Dendritic cell treated with granulocyte-macrophage colony-stimulating factor and Interleukin-4, amounts not matched to agents 40 ng/mL and 50 ng/mL, for 4 days (primary cell): ENCODE measurements at regions not wholly inside any gene's neighbourhood (a gene's known extent, or its start where the extent isn't known, plus 50 kb on each side); places are given as distances from the start of the nearest gene placed in this dataset.

Source experiments
- H3K27ac Mint-ChIP-seq: one replicate; pipeline ENCODE4 v1.8.0; 2022; ENCODE audit warnings: mild to moderate bottlenecking, mixed read lengths
- H3K27me3 Mint-ChIP-seq: one replicate; pipeline ENCODE4 v1.8.0; 2022; ENCODE audit warnings: mild to moderate bottlenecking, mixed read lengths
- H3K36me3 Mint-ChIP-seq: one replicate; pipeline ENCODE4 v1.8.0; 2022; ENCODE audit warnings: low read depth, mixed read lengths
- H3K4me1 Mint-ChIP-seq: one replicate; pipeline ENCODE4 v1.8.0; 2022; ENCODE audit warnings: low read depth, mixed read lengths
- H3K4me3 Mint-ChIP-seq: one replicate; pipeline ENCODE4 v1.8.0; 2022; ENCODE audit warnings: mild to moderate bottlenecking, moderate library complexity, mixed read lengths
- H3K9me3 Mint-ChIP-seq: one replicate; pipeline ENCODE4 v1.8.0; 2022; ENCODE audit warnings: mixed read lengths
- intact Hi-C: fragments of 100-400 bp; cut with micrococcal nuclease; formaldehyde crosslinking; loops from one replicate; pipeline ENCODE4 v1.15.0; 2022

DNA sequence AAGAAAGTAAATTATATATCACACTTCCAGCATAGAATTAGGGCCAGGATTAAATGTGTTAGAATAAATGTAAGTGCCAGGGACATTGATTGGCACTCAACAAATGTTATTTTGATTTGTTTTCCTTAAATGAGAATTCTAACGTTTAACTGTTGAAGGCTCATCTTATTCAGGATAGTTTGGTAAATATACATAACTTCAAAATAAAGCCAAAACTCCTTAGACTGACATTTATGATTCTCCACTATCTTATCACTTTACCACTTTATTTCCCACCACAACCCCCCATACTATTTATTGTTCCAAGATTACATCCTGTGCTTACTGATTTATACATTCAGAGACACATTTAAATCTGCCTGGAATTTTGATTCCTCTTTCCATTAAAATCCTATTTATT, 769.5 kb upstream of the CDH2 start:
- Mint-ChIP-seq H3K9me3 (peaks cover 4% of the 10 kb centered on the region), H3K4me1 (no peaks in the 10 kb centered on the region), H3K4me3 (no peak overlapping the region), H3K36me3 (no peaks in the 10 kb centered on the region), H3K27me3 (no peaks in the 10 kb centered on the region), H3K27ac (no peak overlapping the region)
- intact Hi-C loops = no loop called here

DNA sequence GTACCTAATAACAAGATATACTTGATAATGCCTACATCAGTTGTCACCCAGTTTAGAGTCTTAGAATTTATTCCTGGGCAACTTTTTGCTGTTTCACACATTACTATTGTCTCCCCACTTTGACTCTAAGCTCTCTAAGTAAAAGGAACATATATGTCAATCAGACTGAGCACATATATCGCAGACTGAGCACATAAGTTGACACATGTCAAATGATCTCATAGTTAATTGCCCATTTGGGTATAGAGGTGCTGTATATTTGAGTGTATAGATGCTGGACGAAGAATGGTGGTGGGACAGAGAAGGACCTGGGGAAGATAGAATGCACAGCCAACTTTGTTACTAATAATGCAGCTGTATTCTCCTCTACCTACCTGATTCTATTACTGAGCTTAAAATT, 746.0 kb upstream of the CDH2 start:
- Mint-ChIP-seq H3K36me3 (no peaks in the 10 kb centered on the region), H3K4me1 (no peaks in the 10 kb centered on the region), H3K27ac (no peak overlapping the region), H3K27me3 (no peaks in the 10 kb centered on the region), H3K9me3 (peaks cover 12% of the 10 kb centered on the region), H3K4me3 (no peak overlapping the region)
- intact Hi-C loops = no loop called here

DNA sequence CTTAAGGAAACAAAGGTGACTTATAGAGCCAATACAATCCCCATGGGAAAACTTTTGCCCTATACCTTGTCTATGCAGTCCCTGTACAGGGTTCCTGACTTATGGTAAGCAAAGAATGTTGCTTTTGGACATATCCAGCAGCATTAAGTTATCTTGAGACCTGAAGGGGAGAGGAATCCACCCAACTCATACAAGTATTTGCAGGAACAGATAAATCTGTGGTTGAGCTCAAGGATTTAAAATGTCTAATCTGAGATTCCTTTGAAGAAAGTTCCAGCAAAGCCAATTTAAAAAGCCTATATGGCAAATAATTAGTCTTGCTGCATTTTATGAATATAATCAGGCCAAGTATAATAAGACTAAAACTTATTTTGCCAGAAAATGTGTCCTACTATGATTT, 739.5 kb upstream of the CDH2 start:
- Mint-ChIP-seq H3K4me3 (no peak overlapping the region), H3K4me1 (no peaks in the 10 kb centered on the region), H3K27ac (no peak overlapping the region), H3K9me3 (peaks cover 21% of the 10 kb centered on the region), H3K27me3 (no peaks in the 10 kb centered on the region), H3K36me3 (no peaks in the 10 kb centered on the region)
- intact Hi-C loops = no loop called here

DNA sequence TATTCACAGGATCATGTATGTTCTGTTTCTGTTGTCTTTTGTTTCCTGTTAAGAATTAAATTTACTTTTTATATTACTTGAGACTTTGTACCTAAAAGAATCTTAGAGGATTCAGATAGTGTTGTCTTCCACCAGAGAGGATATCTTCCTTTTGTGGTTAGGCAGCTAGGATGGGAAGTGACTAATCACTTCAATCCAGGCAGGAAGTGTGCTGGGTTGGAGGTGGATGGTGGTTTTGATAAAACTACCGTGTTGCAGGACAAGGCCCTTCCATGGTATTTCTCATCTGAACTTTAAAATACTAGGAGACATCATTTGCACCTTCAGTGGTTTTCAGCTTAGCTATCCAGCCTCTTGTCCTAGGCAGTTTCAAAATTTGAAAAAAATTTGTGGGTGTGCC, 728.6 kb upstream of the CDH2 start:
- no peaks in the 10 kb centered on the region for H3K27me3 Mint-ChIP-seq
- H3K9me3 Mint-ChIP-seq = peaks cover 23% of the 10 kb centered on the region
- no peak overlapping the region for H3K4me3 Mint-ChIP-seq
- no peak overlapping the region for H3K27ac Mint-ChIP-seq
- no peaks in the 10 kb centered on the region for H3K4me1 Mint-ChIP-seq
- no peaks in the 10 kb centered on the region for H3K36me3 Mint-ChIP-seq
- intact Hi-C loops = no loop called here

DNA sequence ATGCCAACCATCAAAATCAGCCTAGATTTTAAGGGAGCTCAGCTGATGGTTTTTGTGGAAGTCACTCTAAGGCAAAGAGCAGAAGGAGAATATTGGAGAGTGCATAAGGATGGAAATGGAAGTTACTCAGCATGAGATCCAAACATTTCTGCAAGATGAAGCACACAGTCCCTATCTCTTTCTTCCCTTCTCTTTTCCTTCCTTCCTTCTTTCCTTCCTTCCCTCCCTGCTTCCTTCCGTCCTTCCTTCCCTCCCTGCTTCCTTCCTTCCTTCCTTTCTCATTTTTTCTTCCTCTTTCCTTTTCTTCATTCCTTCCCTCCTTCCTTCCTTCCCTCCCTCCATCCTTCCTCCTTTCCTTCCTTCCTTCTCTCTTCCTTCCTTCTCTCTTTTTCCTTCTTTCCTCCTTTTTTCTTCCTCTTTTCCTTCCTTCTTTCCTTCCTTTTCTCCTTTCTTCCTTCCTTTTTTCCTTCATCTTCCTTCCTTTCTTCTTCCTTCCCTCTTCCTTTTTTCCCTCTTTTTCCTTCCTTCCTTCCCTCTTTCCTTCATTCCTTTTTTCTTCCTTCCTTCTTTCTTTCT, 727.9 kb upstream of the CDH2 start:
- Mint-ChIP-seq H3K27ac (no peak overlapping the region), H3K4me1 (no peaks in the 10 kb centered on the region), H3K4me3 (no peak overlapping the region), H3K9me3 (peaks cover 23% of the 10 kb centered on the region), H3K36me3 (no peaks in the 10 kb centered on the region), H3K27me3 (no peaks in the 10 kb centered on the region)
- intact Hi-C loops = no loop called here

DNA sequence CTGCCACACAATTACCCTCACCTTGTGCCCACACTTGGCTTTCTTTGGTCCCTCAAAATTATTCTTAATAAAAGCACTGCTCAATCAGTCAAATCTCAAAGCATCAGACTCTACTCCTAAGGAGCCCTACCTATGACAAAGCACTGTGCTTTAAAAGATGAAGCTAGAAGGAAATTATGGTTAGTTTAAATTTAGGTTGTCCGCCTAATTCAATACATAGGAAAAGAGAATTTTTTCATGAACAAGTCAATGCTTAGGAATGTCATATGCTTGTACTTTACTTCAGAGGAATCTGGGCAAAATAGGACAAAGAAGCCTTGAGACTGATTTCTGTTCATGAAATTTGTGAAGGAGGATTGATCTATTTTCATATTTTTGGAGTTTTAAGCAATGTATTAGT, 726.4 kb upstream of the CDH2 start:
- H3K27ac Mint-ChIP-seq = no peak overlapping the region
- H3K9me3 Mint-ChIP-seq = peaks cover 23% of the 10 kb centered on the region
- H3K4me3 Mint-ChIP-seq = no peak overlapping the region
- intact Hi-C loops = no loop called here
- no peaks in the 10 kb centered on the region for H3K36me3 Mint-ChIP-seq
- H3K27me3 Mint-ChIP-seq = no peaks in the 10 kb centered on the region
- no peaks in the 10 kb centered on the region for H3K4me1 Mint-ChIP-seq

DNA sequence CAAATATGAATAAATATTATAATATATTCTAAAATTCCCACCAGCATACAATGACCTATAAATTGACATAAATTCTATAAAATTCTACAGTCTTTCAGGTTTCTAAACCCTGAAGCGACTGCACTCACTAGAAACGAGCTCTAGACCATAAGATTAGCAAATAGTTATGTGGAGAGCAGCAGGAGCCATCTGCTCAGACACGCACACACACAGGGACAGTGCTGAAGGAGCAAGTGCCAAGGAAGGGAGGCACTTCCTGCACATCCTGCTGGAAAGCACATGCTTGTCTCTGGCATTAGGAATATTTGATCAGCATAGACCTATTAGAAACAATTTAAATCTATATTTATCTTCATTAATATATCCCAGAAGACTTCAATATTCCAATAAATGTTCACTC, 713.9 kb upstream of the CDH2 start:
- no peaks in the 10 kb centered on the region for H3K27me3 Mint-ChIP-seq
- no peak overlapping the region for H3K27ac Mint-ChIP-seq
- intact Hi-C loops = no loop called here
- no peaks in the 10 kb centered on the region for H3K36me3 Mint-ChIP-seq
- H3K9me3 Mint-ChIP-seq = peaks cover 21% of the 10 kb centered on the region
- H3K4me1 Mint-ChIP-seq = no peaks in the 10 kb centered on the region
- no peak overlapping the region for H3K4me3 Mint-ChIP-seq

DNA sequence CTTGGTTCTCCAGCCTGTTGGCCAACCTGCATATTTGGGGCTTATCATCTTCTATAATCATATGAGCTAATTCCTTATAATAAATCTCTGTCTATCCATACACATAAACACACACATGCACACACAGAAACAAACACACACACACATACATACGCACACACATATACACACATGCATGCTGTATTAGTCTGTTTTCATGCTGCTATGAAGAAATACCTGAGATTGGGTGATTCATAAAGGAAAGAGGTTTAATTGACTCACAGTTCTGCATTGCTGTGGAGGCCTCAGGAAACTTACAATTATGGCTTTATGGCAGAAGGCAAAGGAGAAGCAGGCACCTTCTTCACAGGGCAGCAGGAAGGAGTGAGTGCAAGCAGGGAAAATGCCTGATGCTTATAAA, 707.4 kb upstream of the CDH2 start:
- intact Hi-C loops = no loop called here
- Mint-ChIP-seq H3K4me1 (no peaks in the 10 kb centered on the region), H3K4me3 (no peak overlapping the region), H3K9me3 (peaks cover 6% of the 10 kb centered on the region), H3K36me3 (no peaks in the 10 kb centered on the region), H3K27ac (no peak overlapping the region), H3K27me3 (no peaks in the 10 kb centered on the region)

DNA sequence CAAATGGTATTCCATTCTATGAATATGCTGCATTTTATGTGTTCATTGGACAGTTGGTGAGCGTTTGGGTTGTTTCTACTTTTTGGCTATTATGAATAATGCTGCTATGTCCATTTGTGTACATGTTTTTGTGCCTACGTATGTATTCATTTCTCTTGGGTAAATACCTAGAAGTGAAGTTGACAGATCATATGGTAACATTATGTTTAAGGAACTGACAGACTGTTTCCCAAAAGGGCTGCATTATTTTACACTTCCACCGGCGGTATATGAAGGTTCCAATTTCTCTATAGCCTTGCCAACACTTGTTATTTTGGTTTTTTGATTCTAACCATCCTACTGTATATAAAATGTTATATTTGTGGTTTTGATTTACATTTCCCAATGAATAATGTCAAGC, 703.9 kb upstream of the CDH2 start:
- Mint-ChIP-seq H3K36me3 (no peaks in the 10 kb centered on the region), H3K4me3 (no peak overlapping the region), H3K27ac (no peak overlapping the region), H3K4me1 (no peaks in the 10 kb centered on the region), H3K9me3 (peaks cover 6% of the 10 kb centered on the region), H3K27me3 (no peaks in the 10 kb centered on the region)
- intact Hi-C loops = no loop called here

DNA sequence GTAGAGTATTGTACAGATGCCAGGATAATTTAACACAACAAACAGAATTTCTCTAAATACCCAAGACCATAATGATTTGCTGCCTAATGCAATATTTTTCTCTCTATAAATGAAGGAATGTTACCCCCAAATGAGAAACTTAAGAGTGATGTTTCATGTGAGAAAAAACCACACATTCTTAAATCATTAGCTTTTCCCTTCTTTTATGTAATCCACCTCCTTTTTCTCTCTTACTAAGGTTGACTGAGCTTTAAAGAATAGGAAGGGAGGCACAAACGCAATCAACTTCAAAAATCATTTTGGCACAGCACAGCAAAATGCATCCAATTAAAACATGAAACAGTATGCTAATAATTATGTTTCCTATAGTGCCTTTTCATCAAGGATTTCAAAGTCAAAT, 698.1 kb upstream of the CDH2 start:
- H3K4me1 Mint-ChIP-seq = no peaks in the 10 kb centered on the region
- intact Hi-C loops = no loop called here
- H3K36me3 Mint-ChIP-seq = no peaks in the 10 kb centered on the region
- H3K9me3 Mint-ChIP-seq = no peaks in the 10 kb centered on the region
- H3K4me3 Mint-ChIP-seq = no peak overlapping the region
- no peak overlapping the region for H3K27ac Mint-ChIP-seq
- no peaks in the 10 kb centered on the region for H3K27me3 Mint-ChIP-seq

DNA sequence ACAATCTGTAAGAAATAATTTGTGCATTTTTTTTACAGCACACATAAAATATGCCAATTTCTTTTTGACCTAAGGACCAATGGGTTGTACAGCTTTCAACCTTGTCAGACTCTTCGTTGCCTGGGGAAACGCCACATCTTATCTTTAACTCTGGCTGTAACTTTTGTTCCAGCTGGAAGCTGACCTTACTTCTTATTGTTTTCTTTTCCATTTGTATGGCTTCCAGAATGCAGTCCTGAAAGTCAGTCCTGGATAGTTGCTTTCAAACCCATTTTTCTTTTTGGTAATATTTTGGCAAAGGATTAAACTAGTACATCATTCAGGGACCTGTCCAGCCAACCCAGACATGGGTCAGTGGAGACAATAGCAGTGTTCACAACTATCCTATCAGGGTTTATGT, 686.5 kb upstream of the CDH2 start:
- no peaks in the 10 kb centered on the region for H3K36me3 Mint-ChIP-seq
- intact Hi-C loops = no loop called here
- peaks cover 5% of the 10 kb centered on the region for H3K9me3 Mint-ChIP-seq
- no peaks in the 10 kb centered on the region for H3K4me1 Mint-ChIP-seq
- H3K27me3 Mint-ChIP-seq = no peaks in the 10 kb centered on the region
- H3K4me3 Mint-ChIP-seq = no peak overlapping the region
- H3K27ac Mint-ChIP-seq = no peak overlapping the region

DNA sequence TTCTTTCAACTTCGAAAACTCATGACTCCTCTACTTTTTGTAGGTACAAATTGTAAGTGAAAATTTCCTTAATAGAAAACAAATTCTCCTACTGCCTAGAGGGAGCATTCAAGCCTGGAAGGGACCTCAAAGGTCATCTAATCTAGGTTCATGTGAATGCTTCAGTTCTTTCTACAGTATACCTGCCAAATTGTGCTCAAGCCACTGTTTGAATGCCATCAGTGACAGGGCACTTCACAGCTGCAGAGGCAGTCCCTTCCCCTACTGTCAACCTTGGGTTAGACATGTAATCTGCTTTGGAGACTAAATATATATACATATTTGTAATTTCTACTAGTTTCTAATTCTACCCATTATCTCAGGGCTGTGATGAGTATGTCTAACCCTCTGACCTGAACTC, 681.3 kb upstream of the CDH2 start:
- no peaks in the 10 kb centered on the region for H3K36me3 Mint-ChIP-seq
- no peak overlapping the region for H3K27ac Mint-ChIP-seq
- H3K4me1 Mint-ChIP-seq = no peaks in the 10 kb centered on the region
- intact Hi-C loops = no loop called here
- no peak overlapping the region for H3K4me3 Mint-ChIP-seq
- no peaks in the 10 kb centered on the region for H3K27me3 Mint-ChIP-seq
- H3K9me3 Mint-ChIP-seq = no peaks in the 10 kb centered on the region

DNA sequence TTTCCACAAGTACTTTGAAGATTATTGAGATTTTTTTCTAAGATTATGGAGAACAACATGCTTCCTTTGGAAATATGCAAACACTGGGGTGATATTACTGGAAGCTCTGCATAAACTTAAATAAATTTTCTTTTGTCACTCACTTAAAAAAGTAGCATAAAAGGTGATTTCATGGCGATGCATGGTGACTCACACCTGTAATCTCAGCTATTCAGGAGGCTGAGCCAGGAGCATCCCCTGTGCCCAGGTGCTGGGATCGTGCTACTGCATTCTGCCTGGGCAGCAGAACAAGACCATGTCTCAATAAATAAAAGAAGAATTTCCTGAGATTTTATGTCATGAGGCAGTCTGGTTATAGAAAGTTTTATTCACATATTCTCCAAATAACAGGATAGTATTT, 679.1 kb upstream of the CDH2 start:
- intact Hi-C loops = no loop called here
- Mint-ChIP-seq H3K27me3 (no peaks in the 10 kb centered on the region), H3K4me3 (no peak overlapping the region), H3K27ac (no peak overlapping the region), H3K4me1 (no peaks in the 10 kb centered on the region), H3K36me3 (no peaks in the 10 kb centered on the region), H3K9me3 (no peaks in the 10 kb centered on the region)

DNA sequence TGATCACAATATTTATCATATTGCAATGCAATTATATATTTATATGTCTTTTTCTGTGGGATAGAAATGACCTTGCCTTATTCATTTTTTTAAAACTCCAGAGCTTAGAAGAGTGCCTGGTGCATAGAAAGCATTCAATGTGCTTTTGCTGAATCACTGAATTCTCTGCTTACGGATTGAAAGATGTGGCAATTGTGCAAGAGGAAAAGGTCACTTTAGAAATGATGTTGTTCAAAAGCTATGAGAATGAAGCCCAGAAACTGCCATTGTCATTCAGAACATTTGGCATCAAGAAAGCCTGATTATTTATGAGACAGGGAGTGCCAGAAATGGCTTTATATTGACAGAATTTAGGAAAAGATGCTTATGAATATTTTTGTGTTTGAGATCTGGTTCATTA, 678.6 kb upstream of the CDH2 start:
- intact Hi-C loops = no loop called here

DNA sequence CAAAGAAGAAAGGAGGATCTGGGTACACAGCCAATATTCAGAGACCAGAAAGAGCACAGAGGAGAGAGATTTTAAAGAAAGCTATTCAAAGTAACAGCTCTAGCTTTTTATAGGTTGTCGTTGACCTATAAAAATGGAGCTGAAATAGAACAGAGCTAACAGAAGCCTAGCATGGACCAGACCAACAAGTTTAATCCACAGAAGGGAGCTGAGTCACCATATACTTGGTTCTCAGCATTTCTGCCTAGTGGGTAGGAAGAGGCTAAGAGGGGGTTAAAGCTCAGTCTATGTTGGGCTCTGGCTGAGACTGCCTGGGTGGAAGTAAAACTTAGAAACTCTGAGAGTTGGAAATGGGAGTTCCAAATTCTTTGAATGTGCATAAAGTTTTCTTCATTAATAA, 678.0 kb upstream of the CDH2 start:
- no peak overlapping the region for H3K4me3 Mint-ChIP-seq
- H3K36me3 Mint-ChIP-seq = no peaks in the 10 kb centered on the region
- H3K4me1 Mint-ChIP-seq = no peaks in the 10 kb centered on the region
- no peaks in the 10 kb centered on the region for H3K27me3 Mint-ChIP-seq
- intact Hi-C loops = no loop called here
- H3K27ac Mint-ChIP-seq = no peak overlapping the region
- H3K9me3 Mint-ChIP-seq = peaks cover 6% of the 10 kb centered on the region

More for the DNA sequence above, 678.6 kb upstream of the CDH2 start:
- peaks cover under 1% of the 10 kb centered on the region for H3K9me3 Mint-ChIP-seq
- no peaks in the 10 kb centered on the region for H3K36me3 Mint-ChIP-seq
- H3K27ac Mint-ChIP-seq = no peak overlapping the region
- H3K4me3 Mint-ChIP-seq = no peak overlapping the region
- no peaks in the 10 kb centered on the region for H3K27me3 Mint-ChIP-seq
- no peaks in the 10 kb centered on the region for H3K4me1 Mint-ChIP-seq
